Thyroid gland (tissue), 4 donors: ENCODE measurements at regions not wholly inside any gene's neighbourhood (a gene's known extent, or its start where the extent isn't known, plus 50 kb on each side); places are given as distances from the start of the nearest gene placed in this dataset.

Experiments
- CTCF ChIP-seq, 6 experiments: fragments of 200-600 bp in 3 of 6; fragments of 450-650 bp in 3 of 6; sonication (generic) in 3 of 6; IDR thresholded peaks; one replicate each; pipeline ENCODE4 v1.5.1; 2016 to 2019; ENCODE audit warnings: antibody characterized with exemption in 6 of 6, mild to moderate bottlenecking in 2 of 6, inconsistent platforms in 1 of 6, moderate library complexity in 1 of 6
- POLR2A ChIP-seq, 2 donors: fragments of 450-650 bp; IDR thresholded peaks; one replicate each; pipeline ENCODE4 v1.6.1; 2017; ENCODE audit warnings: antibody characterized with exemption in 2 of 2, mild to moderate bottlenecking in 2 of 2, moderate library complexity in 1 of 2

- TF ChIP-seq CTCF (IDR thresholded peaks at IDR 0.05) = peak in 1 of 6 experiments; percentile 51
- TF ChIP-seq POLR2A (IDR thresholded peaks at IDR 0.05) = no peak
Observed at GRCh38 chr3:76585794-76586392, 454.0 kb upstream of the ROBO2 start.
